NCI-H774 (cell line): ENCODE measurements at regions not wholly inside any gene's neighbourhood (a gene's known extent, or its start where the extent isn't known, plus 50 kb on each side); places are given as distances from the start of the nearest gene placed in this dataset.

Experiments
- DNase-seq: peaks from one replicate; lab custom pipeline; 2025; lab: John Stamatoyannopoulos, UW

- DNase-seq, result no peak
Measured at GRCh38 chr5:23367874-23368273, 139.5 kb upstream of the PRDM9 start.

- no peak for DNase-seq
Measured at GRCh38 chr5:23353286-23353685, 154.1 kb upstream of the PRDM9 start.

- no peak for DNase-seq
Measured at GRCh38 chr5:23352446-23352845, 155.0 kb upstream of the PRDM9 start.

- DNase-seq, result no peak
Measured at GRCh38 chr5:23343121-23343520, 164.3 kb upstream of the PRDM9 start.

GRCh38 chr5:23332650-23333251 is 174.7 kb upstream of the PRDM9 start:
- DNase-seq, result no peak

- DNase-seq, result no peak
Measured at GRCh38 chr5:23330726-23331125, 176.7 kb upstream of the PRDM9 start.

GRCh38 chr5:23319901-23320300 is 187.5 kb upstream of the PRDM9 start:
- no peak for DNase-seq

- no peak for DNase-seq
Measured at GRCh38 chr5:23318960-23319359, 188.4 kb upstream of the PRDM9 start.

- DNase-seq, result no peak
Measured at GRCh38 chr5:23318166-23318565, 189.2 kb upstream of the PRDM9 start.

GRCh38 chr5:23316060-23316591 is 191.3 kb upstream of the PRDM9 start:
- no peak for DNase-seq

GRCh38 chr5:23314827-23315226 is 192.6 kb upstream of the PRDM9 start:
- no peak for DNase-seq

GRCh38 chr5:23305055-23305454 is 202.4 kb upstream of the PRDM9 start:
- DNase-seq, result no peak

- no peak for DNase-seq
Measured at GRCh38 chr5:23303836-23304235, 203.6 kb upstream of the PRDM9 start.

GRCh38 chr5:23303435-23303834 is 204.0 kb upstream of the PRDM9 start:
- no peak for DNase-seq

- DNase-seq, result no peak
Measured at GRCh38 chr5:23302438-23302837, 205.0 kb upstream of the PRDM9 start.

- DNase-seq, result no peak
Measured at GRCh38 chr5:23289162-23289561, 218.2 kb upstream of the PRDM9 start.

- no peak for DNase-seq
Measured at GRCh38 chr5:23284656-23285055, 222.8 kb upstream of the PRDM9 start.

- no peak for DNase-seq
Measured at GRCh38 chr5:23274171-23274570, 233.2 kb upstream of the PRDM9 start.

GRCh38 chr5:23269981-23270380 is 237.4 kb upstream of the PRDM9 start:
- no peak for DNase-seq

- no peak for DNase-seq
Measured at GRCh38 chr5:23268136-23268535, 239.3 kb upstream of the PRDM9 start.

- DNase-seq, result no peak
Measured at GRCh38 chr5:23260621-23261020, 246.8 kb upstream of the PRDM9 start.

GRCh38 chr5:23257656-23258055 is 249.8 kb upstream of the PRDM9 start:
- DNase-seq, result no peak

GRCh38 chr5:23253621-23254198 is 253.7 kb upstream of the PRDM9 start:
- DNase-seq, result no peak

- no peak for DNase-seq
Measured at GRCh38 chr5:23242891-23243290, 264.5 kb upstream of the PRDM9 start.
